ENCODE measurements at regions not wholly inside any gene's neighbourhood (a gene's known extent, or its start where the extent isn't known, plus 50 kb on each side); places are given as distances from the start of the nearest gene placed in this dataset.

DNA sequence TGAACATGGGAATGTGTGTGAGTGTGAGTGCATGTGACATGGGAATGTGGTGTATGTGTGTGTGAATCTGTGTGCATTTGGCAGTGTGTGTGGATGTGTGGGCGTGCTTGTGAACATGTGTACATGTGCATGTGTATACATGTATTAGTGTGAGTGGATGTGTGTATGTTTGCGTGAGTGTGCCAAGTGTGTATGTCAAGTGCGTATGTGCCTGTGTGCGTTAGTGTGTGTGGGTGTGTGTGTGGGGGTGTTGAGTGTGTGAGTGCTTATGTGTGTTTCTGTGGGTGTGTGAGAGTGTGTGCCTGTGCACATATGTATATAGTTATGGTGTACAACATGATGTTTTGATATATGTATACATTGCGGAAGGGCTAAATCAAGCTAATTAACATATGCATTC, 244.3 kb downstream of the GADD45G start:
- Histone ChIP-seq H3K27me3 (ENCODE audit: insufficient read depth, low read length) (peaks cover 11% of the 10 kb centered on the region), H3K4me2 (ENCODE audit: low read length) (no peak overlapping the region), H3K9me3 (ENCODE audit: control insufficient read depth in 1 of 2, insufficient read depth in 1 of 2, low read depth in 1 of 2, low read length in 2 of 2) (no peaks in the 10 kb centered on the region; a peak in 1 of 4 replicates), H3K27ac (ENCODE audit: low read depth, low read length) (no peak overlapping the region), H3K36me3 (ENCODE audit: control insufficient read depth in 1 of 2, insufficient read depth in 2 of 2, low read length in 2 of 2) (no peaks in the 10 kb centered on the region), H4K20me1 (ENCODE audit: insufficient read depth) (no peaks in the 10 kb centered on the region), H3K9me2 (ENCODE audit: insufficient read depth) (no peaks in the 10 kb centered on the region), H3K79me2 (ENCODE audit: insufficient read depth, low read length) (no peaks in the 10 kb centered on the region), H2AFZ (ENCODE audit: low read depth, low read length, poor library complexity, severe bottlenecking) (no peak overlapping the region), H3K4me1 (ENCODE audit: control insufficient read depth in 1 of 2, insufficient read depth in 2 of 2, low read length in 2 of 2) (no peaks in the 10 kb centered on the region), H3K4me3 (replicated peaks in 1 of 2; ENCODE audit: low read depth in 1 of 2, low read length in 2 of 2) (no peak overlapping the region), H3K9ac (ENCODE audit: low read length) (no peak overlapping the region)
- POLR2A ChIA-PET: no interaction called here
- DNase-seq (ENCODE audit: low read depth, low spot score) (no peak), ATAC-seq (no peak)
- intact Hi-C loops (cut with micrococcal nuclease): no loop called here
- CTCF ChIA-PET: no interaction called here
- RAD21 ChIA-PET (ENCODE audit: low non-redundant PET in 1 of 2, low total read pairs in 2 of 2, uncharacterized antibody in 2 of 2, unreplicated experiment in 2 of 2): no interaction called here
- no TSS peak for BruUV-seq (replicated peaks)
- TF ChIP-seq RAD21 (IDR thresholded peaks at IDR 0.05; ENCODE audit: low read depth): no peak
- no peak for TF ChIP-seq POLR2A (IDR thresholded peaks at IDR 0.05; ENCODE audit: borderline replicate concordance, extremely low read depth, insufficient read depth, insufficient read length)
- TF ChIP-seq CEBPB (IDR thresholded peaks at IDR 0.05; ENCODE audit: low read depth): no peak
- TF ChIP-seq, protein P1, sequence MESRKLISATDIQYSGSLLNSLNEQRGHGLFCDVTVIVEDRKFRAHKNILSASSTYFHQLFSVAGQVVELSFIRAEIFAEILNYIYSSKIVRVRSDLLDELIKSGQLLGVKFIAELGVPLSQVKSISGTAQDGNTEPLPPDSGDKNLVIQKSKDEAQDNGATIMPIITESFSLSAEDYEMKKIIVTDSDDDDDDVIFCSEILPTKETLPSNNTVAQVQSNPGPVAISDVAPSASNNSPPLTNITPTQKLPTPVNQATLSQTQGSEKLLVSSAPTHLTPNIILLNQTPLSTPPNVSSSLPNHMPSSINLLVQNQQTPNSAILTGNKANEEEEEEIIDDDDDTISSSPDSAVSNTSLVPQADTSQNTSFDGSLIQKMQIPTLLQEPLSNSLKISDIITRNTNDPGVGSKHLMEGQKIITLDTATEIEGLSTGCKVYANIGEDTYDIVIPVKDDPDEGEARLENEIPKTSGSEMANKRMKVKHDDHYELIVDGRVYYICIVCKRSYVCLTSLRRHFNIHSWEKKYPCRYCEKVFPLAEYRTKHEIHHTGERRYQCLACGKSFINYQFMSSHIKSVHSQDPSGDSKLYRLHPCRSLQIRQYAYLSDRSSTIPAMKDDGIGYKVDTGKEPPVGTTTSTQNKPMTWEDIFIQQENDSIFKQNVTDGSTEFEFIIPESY (IDR thresholded peaks at IDR 0.05; ENCODE audit: extremely low read depth, insufficient replicate concordance, low read length): no peak
- no peak for TF ChIP-seq CTCF (IDR thresholded peaks at IDR 0.05 in 2 of 3, conservative IDR thresholded peaks at IDR 0.05 in 1 of 3; ENCODE audit: borderline replicate concordance in 1 of 3, insufficient read depth in 1 of 3, low read depth in 2 of 3, low read length in 2 of 3)
- TF ChIP-seq ELF1 (IDR thresholded peaks at IDR 0.05; ENCODE audit: borderline replicate concordance, low read depth): no peak
- TF ChIP-seq YY1 (IDR thresholded peaks at IDR 0.05; ENCODE audit: extremely low read depth, insufficient replicate concordance, low read depth, low read length): no peak
- TF ChIP-seq, protein P2, sequence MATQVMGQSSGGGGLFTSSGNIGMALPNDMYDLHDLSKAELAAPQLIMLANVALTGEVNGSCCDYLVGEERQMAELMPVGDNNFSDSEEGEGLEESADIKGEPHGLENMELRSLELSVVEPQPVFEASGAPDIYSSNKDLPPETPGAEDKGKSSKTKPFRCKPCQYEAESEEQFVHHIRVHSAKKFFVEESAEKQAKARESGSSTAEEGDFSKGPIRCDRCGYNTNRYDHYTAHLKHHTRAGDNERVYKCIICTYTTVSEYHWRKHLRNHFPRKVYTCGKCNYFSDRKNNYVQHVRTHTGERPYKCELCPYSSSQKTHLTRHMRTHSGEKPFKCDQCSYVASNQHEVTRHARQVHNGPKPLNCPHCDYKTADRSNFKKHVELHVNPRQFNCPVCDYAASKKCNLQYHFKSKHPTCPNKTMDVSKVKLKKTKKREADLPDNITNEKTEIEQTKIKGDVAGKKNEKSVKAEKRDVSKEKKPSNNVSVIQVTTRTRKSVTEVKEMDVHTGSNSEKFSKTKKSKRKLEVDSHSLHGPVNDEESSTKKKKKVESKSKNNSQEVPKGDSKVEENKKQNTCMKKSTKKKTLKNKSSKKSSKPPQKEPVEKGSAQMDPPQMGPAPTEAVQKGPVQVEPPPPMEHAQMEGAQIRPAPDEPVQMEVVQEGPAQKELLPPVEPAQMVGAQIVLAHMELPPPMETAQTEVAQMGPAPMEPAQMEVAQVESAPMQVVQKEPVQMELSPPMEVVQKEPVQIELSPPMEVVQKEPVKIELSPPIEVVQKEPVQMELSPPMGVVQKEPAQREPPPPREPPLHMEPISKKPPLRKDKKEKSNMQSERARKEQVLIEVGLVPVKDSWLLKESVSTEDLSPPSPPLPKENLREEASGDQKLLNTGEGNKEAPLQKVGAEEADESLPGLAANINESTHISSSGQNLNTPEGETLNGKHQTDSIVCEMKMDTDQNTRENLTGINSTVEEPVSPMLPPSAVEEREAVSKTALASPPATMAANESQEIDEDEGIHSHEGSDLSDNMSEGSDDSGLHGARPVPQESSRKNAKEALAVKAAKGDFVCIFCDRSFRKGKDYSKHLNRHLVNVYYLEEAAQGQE (IDR thresholded peaks at IDR 0.05; ENCODE audit: low read depth): no peak
- no peak for TF ChIP-seq POLR2AphosphoS5 (IDR thresholded peaks at IDR 0.05; ENCODE audit: low read depth, low read length)
- TF ChIP-seq ATF3 (IDR thresholded peaks at IDR 0.05): no peak
- no peak for TF ChIP-seq ZNF274 (IDR thresholded peaks at IDR 0.05; ENCODE audit: low read depth, low read length)
- TF ChIP-seq MAX (IDR thresholded peaks at IDR 0.05): no peak
- TF ChIP-seq CBX3 (IDR thresholded peaks at IDR 0.05; ENCODE audit: low read depth): no peak
- no peak for TF ChIP-seq SIN3A (IDR thresholded peaks at IDR 0.05; ENCODE audit: low read depth)
- TF ChIP-seq EZH2phosphoT487 (IDR thresholded peaks at IDR 0.05; ENCODE audit: borderline replicate concordance): no peak
